GM19395 (cell line): ENCODE measurements at regions not wholly inside any gene's neighbourhood (a gene's known extent, or its start where the extent isn't known, plus 50 kb on each side); places are given as distances from the start of the nearest gene placed in this dataset.
A peak's percentile ranks its signal among the peaks of the same experiment; 100 is the strongest.

ENCODE experiments used
- ATAC-seq: cut with Tn5 transposase; IDR thresholded peaks from one replicate; pipeline ENCODE4 v1.9.1; 2021; ENCODE audit warnings: mild to moderate bottlenecking, moderate library complexity; ENCODE audit not compliant: unreplicated experiment

DNA sequence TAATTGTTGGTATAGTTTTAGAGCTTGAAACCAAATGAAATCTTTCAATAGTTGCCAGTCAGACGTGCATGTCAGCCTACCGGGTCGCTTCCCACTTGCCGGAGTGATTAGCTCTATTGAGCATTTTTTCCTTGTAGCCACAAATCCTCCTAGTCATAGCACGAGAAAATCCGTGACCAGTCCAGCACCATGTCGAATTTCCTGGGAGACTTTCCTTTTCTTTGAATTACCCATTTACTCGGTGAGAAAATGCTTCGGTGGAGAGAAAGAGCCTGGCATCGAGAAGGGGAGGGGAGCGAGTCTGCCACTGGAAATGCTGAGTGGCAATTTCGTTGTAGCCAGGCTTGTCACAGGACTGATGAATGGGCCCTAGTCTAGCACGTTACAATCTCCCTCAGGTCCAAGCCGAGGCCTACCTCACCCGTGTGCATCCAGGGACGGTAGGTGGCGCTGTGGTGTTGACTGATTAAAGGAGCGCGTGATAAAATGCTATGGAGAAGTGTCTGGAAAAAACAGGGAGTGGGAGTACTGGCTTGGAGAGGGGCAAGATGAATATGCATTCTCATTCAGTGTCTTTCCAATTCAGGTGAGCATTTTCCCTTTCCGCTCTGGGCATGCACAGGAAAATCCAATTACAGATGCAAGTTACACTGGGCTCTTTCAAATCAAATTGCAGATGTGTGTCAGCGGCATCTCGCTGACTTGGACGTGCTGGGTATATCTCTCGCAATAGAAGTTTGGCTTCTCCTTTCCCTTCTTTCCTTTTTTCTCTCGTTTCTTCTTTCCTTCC lies 238.8 kb downstream of the EDEM1 start:
- peak; percentile 51 for ATAC-seq

- ATAC-seq: no peak
These were observed 239.5 kb downstream of the EDEM1 start for GRCh38 chr3:5427021-5427420.

GRCh38 chr3:5427938-5428337 lies 240.4 kb downstream of the EDEM1 start:
- ATAC-seq: no peak

DNA sequence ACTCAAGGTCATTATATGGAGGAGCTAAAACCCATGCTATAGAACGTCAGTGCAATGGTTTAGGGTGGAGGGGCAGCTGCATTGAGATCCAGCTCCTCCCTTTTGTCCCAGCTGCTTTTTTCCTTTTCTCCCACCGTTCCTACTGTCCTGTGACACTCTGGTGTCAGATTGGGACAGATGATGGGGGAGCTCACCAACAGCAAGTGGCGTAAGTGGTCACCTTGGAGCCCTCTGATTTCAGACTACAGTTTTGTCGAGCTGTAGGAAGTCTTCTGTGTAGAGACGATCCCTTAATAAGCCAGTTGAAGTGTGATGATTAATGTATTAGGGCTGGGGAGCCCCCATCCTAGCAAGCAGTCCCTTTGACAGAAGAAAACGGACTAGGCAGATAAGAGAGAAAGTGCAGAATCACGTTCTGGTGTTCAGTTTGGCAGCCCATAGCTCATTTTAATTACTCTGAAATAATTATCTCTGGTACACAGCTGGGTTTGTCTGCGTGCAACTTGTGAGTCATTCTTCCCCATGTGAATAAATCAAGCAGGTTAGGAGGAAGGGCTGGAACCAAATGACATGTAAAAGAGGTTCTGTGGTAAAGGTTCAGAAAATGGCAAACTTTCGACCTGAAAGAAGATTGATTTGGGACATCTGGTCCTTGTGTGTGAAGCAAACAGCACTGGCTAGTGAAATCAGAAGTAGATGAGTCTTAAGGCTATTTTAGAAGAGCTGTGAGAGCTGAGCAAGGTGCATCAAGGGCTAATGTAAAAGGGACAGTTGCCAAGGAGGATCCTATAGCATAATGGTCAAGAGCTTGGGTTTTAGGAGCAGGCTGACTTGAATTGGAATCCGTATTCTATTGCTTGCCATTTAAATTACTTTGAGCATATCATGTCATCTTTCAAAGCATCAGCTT lies 241.4 kb downstream of the EDEM1 start:
- peak; percentile 84 for ATAC-seq

- ATAC-seq: peak; percentile 5
These were observed 242.0 kb downstream of the EDEM1 start for GRCh38 chr3:5429517-5429890.

GRCh38 chr3:5430701-5431100 lies 243.2 kb downstream of the EDEM1 start:
- no peak for ATAC-seq

- no peak for ATAC-seq
These were observed 243.6 kb downstream of the EDEM1 start for GRCh38 chr3:5431146-5431545.

GRCh38 chr3:5431811-5432378 lies 244.4 kb downstream of the EDEM1 start:
- ATAC-seq: no peak

DNA sequence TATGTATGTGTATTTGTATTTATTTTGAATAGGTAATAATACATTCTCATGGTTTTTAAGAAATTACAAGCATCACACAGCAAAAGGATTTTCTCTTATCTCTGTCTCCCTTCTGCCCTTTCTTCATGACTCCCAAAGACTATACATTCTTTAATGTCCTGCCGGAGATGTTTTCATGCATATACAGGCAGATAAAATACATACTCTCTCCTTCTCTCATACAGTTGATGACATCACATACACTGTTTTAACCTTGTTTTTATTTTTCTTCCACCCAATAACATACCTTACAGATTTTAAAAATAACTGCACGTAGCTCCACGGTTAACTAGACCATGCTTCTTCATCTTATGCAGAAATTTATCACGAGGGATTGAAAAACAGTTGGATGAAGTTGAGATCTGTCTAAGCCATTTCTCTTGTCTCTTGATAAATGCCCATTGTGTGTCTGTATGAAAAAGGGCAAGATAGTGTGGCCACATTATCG lies 249.8 kb downstream of the EDEM1 start:
- ATAC-seq: no peak

GRCh38 chr3:5437783-5438323 lies 250.3 kb downstream of the EDEM1 start:
- ATAC-seq: no peak

DNA sequence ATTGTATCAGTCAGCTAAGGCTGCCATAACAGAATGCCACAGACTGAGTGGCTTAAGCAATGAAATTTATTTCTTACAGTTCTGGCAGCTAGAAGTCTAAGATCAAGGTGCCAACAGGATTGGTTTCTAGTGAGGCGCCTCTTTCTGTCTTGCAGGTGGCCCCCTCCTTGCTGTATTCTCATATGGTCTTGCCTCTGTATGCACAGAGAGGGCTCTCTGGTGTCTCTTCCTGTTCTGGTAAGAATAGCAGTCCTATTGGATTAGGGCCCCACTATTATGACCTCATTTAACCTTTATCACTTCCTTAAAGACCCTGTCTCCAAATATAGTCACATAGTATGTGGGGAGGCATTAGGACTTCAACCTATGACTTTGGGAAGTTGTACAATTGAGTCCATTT lies 253.9 kb downstream of the EDEM1 start:
- ATAC-seq: no peak

DNA sequence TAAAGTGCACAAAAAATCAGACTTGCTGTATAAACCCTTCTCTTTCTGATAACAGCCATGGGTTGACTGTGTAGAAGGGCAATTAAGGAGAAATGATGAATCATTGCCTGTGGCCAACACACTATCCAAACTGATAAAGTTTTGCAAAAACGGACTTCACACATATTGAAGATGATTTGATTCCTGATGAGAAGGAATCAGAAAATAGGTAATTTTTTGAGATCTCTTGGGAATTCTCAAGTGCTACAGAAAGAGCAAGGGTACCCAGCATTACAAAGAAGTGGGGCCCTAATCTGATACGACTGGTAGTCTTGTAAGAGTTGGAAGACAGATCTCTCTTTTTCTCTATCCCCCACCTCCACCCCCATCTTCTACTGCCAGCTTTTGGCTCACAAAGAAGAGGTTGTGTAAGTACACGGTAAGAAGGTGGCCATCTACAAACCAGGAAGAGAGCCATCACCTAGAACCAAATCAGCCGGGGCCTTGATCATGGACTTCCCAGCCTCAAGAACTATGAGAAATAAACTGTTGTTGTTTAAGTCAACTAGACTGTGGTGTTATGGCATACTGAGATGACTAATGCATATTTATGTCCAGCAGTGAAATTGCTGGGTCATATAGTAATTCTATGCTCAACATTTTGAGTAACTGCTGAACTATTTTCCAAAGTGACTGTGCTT lies 254.7 kb downstream of the EDEM1 start:
- no peak for ATAC-seq

GRCh38 chr3:5442786-5443138 lies 255.3 kb downstream of the EDEM1 start:
- no peak for ATAC-seq

GRCh38 chr3:5444253-5444652 lies 256.7 kb downstream of the EDEM1 start:
- no peak for ATAC-seq

DNA sequence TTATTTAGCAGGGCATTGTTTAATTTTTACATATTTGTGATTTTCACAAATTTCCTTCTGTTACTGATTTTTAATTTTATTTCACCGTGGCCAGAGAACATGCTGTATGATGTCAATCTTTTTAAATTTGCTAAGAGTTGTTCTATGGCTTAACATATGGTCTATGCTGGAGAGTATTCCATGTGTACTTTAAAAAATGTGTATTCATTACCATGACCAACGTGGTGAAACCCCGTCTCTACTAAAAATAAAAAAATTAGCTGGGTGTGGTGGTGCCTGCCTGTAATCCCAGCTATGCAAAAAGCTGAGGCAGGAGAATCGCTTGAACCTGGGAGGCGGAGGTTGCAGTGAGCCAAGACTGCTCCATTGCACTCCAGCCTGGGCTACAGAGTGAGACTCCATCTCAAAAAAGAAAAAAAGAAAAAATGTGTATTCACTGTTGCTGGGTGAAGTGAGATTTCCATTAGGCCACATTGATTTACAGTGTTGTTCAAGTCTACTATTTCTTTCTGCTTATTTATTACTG lies 258.2 kb downstream of the EDEM1 start:
- ATAC-seq: no peak

DNA sequence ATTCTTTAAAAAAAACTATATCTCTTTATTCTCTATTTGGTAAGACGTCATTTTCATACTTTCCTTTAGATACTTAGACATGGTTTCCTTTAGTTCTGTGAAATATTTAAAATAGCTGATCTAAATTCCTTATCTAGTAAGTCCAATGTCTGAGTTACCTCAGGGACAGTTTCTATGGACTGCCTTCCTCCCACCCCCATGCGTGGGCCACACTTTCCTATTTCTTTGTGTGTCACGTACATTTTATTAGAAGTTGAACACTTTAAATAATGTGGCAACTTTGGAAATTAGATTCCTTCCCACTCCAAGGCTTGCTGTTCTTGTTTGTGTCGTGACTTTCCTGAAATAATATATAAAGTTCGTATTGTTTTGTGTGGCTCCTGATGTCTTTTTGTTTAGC lies 260.7 kb downstream of the EDEM1 start:
- no peak for ATAC-seq

DNA sequence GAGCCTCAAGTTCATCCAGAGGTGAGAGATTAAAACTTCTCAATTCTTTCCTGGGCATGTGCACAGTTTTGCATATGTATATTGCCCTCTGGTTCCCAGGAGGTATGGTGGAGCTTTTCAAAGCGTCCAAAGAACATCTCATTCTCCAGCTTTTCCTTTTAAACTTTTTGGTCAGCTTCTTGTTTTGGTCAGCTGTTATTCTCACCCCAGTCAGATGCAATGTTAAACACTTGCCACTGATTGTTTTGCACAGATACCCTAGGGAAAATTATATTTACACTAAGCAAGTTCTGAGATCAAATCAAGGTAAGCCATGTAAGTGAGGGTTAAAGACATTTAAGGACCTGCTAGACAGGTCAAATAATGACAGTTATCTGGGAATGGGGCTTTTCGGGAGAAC lies 261.3 kb downstream of the EDEM1 start:
- ATAC-seq: no peak

DNA sequence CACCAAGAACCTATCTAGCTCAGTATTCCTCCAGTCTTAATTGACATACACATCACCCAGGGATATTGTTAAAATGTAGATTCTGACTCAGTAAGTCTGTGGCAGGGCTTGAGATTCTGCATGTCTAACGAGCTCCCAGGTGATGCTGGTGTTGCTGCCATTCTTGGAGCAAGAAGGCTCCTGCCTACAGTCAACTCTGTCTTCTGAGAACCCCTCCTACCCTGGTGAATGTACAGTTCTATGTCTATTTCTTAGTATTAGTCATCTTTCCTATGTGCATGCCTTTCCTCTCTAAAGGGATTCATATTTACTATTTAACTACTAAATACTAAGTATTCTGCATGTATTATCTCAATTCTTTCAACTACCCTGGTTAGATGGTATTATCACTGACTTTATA lies 268.7 kb downstream of the EDEM1 start:
- ATAC-seq: peak; percentile 75

DNA sequence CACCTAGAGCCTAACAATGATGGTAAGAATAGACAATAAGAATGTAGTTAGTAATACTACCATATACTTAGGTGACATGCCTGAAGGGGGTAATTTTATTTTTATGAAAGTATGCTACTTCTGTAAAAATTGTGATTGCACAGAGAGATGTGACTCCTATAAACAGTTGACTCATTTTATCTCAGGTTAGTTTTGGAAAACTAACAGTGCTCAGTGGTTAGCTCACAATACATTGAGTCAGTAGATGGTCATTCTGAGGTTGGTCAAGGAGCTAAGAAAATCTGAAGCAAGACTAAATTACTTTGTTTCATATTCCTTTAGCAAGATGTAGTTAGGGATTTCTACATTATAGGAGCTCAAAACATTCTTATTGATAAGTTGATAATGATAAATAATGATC lies 271.0 kb downstream of the EDEM1 start:
- no peak for ATAC-seq

DNA sequence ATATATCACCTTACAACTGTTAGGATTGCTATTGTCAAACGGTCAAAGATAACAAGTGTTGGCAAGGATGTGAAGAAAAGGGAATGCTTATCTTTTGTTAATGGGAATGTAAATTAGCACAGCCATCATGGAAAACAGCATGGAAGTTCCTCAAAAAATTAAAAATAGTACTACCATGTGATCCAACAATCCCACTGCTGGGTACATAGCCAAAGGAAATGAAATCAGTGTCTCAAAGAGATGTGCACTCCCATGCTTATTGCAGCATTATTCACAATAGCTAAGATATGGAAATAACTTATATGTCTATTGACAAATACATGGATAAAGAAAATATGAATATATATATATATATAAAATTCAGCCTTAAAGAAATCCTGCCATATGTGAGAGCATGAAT lies 274.6 kb downstream of the EDEM1 start:
- no peak for ATAC-seq

GRCh38 chr3:5463991-5464390 lies 276.5 kb downstream of the EDEM1 start:
- no peak for ATAC-seq
